Erythroblast (primary cell): ENCODE measurements at regions not wholly inside any gene's neighbourhood (a gene's known extent, or its start where the extent isn't known, plus 50 kb on each side); places are given as distances from the start of the nearest gene placed in this dataset.

ENCODE experiments used
- GATA1 ChIP-seq: IDR thresholded peaks from 2 replicates; pipeline ENCODE4 v1.6.1; 2011; ENCODE audit warnings: low read depth, mild to moderate bottlenecking, control low read depth, low read length, moderate library complexity
- POLR2A ChIP-seq: IDR thresholded peaks from 2 replicates; pipeline ENCODE4 v1.6.1; 2011; ENCODE audit warnings: mild to moderate bottlenecking, low read length

DNA sequence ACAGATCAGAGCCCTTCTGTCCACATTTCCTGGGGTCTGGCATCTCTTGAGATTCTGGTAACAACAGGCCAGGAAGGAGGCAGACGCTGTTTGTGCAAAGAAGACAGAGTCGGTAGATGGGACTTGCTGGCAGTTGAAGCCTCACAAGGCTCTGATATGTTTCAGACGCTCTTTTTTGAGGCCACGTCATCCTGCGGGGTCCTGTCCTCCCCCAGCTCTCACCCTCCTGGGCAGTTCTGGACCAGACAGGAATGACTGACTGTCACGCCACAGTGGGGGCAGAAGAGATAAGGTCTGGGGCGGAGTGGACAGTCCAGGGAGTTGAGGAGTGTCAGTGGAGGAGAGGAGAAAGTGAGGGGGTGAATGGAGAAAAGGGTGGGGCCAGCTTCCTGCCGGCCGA lies 87.1 kb upstream of the SULF2 start:
- TF ChIP-seq POLR2A (no peak), GATA1 (no peak)
